MM.1S (cell line): ENCODE measurements at regions not wholly inside any gene's neighbourhood (a gene's known extent, or its start where the extent isn't known, plus 50 kb on each side); places are given as distances from the start of the nearest gene placed in this dataset.

Experiments used
- EZH2 ChIP-seq: fragments of 300-600 bp; sonication (generic); optimal IDR thresholded peaks from 2 replicates; pipeline ENCODE3; 2017; ENCODE audit warnings: low read depth, mild to moderate bottlenecking, antibody characterized with exemption, low read length, mixed read lengths
- EZH2phosphoT487 ChIP-seq: fragments of 300-600 bp; sonication (generic); IDR thresholded peaks from 2 replicates; pipeline ENCODE4 v1.6.1; 2018; ENCODE audit warnings: antibody characterized with exemption, low read length
- TF ChIP-seq, protein P1 (sequence below): fragments of 300-600 bp; sonication (generic); IDR thresholded peaks from 2 replicates; pipeline ENCODE4 v1.5.1; 2016; ENCODE audit warnings: antibody characterized with exemption, low read length, mixed read lengths

- TF ChIP-seq, protein P1, sequence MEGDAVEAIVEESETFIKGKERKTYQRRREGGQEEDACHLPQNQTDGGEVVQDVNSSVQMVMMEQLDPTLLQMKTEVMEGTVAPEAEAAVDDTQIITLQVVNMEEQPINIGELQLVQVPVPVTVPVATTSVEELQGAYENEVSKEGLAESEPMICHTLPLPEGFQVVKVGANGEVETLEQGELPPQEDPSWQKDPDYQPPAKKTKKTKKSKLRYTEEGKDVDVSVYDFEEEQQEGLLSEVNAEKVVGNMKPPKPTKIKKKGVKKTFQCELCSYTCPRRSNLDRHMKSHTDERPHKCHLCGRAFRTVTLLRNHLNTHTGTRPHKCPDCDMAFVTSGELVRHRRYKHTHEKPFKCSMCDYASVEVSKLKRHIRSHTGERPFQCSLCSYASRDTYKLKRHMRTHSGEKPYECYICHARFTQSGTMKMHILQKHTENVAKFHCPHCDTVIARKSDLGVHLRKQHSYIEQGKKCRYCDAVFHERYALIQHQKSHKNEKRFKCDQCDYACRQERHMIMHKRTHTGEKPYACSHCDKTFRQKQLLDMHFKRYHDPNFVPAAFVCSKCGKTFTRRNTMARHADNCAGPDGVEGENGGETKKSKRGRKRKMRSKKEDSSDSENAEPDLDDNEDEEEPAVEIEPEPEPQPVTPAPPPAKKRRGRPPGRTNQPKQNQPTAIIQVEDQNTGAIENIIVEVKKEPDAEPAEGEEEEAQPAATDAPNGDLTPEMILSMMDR: no peak
- TF ChIP-seq EZH2phosphoT487: no peak
- TF ChIP-seq EZH2: no peak
Observed at GRCh38 chr7:25876092-25876491, 275.9 kb upstream of the NFE2L3 start.
